IMR-90 (cell line): ENCODE measurements at regions not wholly inside any gene's neighbourhood (a gene's known extent, or its start where the extent isn't known, plus 50 kb on each side); places are given as distances from the start of the nearest gene placed in this dataset.

Experiments
- ATAC-seq: fragments of 200-7000 bp; cut with Tn5 transposase; 2 replicates; pipeline ENCODE4 v1.9.1; 2020; ENCODE audit warnings: low read depth, mild to moderate bottlenecking, moderate library complexity
- BruUV-seq: library from RNA; stranded (reverse); fragments of 400-500 nt; replicated peaks from 2 replicates; lab custom pipeline; 2021; lab: Mats Ljungman, UMichigan
- CTCF ChIA-PET: fragments of 300-600 bp; formaldehyde crosslinking; extraction: SDS; loops from one replicate; lab custom pipeline; 2021; ENCODE audit warnings: antibody characterized with exemption; lab: Yijun Ruan, JAX
- POLR2A ChIA-PET: fragments of 300-600 bp; sonication (Branson Sonifier 250); formaldehyde crosslinking; loops from one replicate; lab custom pipeline; 2022; ENCODE audit warnings: antibody characterized with exemption; ENCODE audit not compliant: unreplicated experiment; lab: Charles Lee
- DNase-seq: peaks from one replicate; pipeline ENCODE4 v3.0.0; 2013
- H2AFZ ChIP-seq: replicated peaks from 2 replicates; pipeline ENCODE3; 2013; ENCODE audit warnings: low read length, mild to moderate bottlenecking; ENCODE audit not compliant: poor library complexity
- H2AK5ac ChIP-seq: 2 replicates; pipeline ENCODE4 v1.6.1; 2013; ENCODE audit warnings: low read depth, low read length, inconsistent platforms
- H2AK9ac ChIP-seq: replicated peaks from 2 replicates; pipeline ENCODE3; 2013; ENCODE audit warnings: mild to moderate bottlenecking, low read depth, low read length, moderate library complexity; ENCODE audit not compliant: poor library complexity
- H2BK120ac ChIP-seq: 2 replicates; pipeline ENCODE4 v1.6.1; 2013; ENCODE audit warnings: low read depth, low read length, inconsistent platforms
- H2BK15ac ChIP-seq: 3 replicates; pipeline ENCODE4 v1.6.1; 2013; ENCODE audit warnings: low read depth, low read length, inconsistent platforms
- H2BK20ac ChIP-seq: 2 replicates; pipeline ENCODE4 v1.6.1; 2013; ENCODE audit warnings: low read depth, mild to moderate bottlenecking, inconsistent platforms, low read length, moderate library complexity
- H2BK5ac ChIP-seq: 2 replicates; pipeline ENCODE4 v1.6.1; 2013; ENCODE audit warnings: mild to moderate bottlenecking, low read depth, low read length, inconsistent platforms; ENCODE audit not compliant: poor library complexity, severe bottlenecking
- H3K14ac ChIP-seq: replicated peaks from 2 replicates; pipeline ENCODE4 v1.6.1; 2013; ENCODE audit warnings: low read depth, low read length, inconsistent platforms
- H3K18ac ChIP-seq: 2 replicates; pipeline ENCODE4 v1.6.1; 2013; ENCODE audit warnings: low read depth, low read length, control low read depth
- H3K23ac ChIP-seq: 2 replicates; pipeline ENCODE4 v1.6.1; 2013; ENCODE audit warnings: low read depth, low read length, inconsistent platforms
- H3K27ac ChIP-seq: 2 replicates; pipeline ENCODE4 v1.5.1; 2013; ENCODE audit warnings: mild to moderate bottlenecking, control low read depth, low read length; ENCODE audit not compliant: insufficient read depth
- H3K27me3 ChIP-seq: 2 replicates; pipeline ENCODE4 v1.6.1; 2013; ENCODE audit warnings: low read length; ENCODE audit not compliant: control insufficient read depth, insufficient read depth
- H3K36me3 ChIP-seq: 2 replicates; pipeline ENCODE4 v1.6.1; 2013; ENCODE audit warnings: low read length, mixed read lengths; ENCODE audit not compliant: control insufficient read depth, insufficient read depth
- H3K4ac ChIP-seq: 2 replicates; pipeline ENCODE4 v1.6.1; 2013; ENCODE audit warnings: low read depth, low read length, inconsistent platforms
- H3K4me1 ChIP-seq: 2 replicates; pipeline ENCODE4 v1.6.1; 2013; ENCODE audit warnings: low read length, mixed read lengths; ENCODE audit not compliant: control insufficient read depth, insufficient read depth
- H3K4me2 ChIP-seq: 2 replicates; pipeline ENCODE4 v1.6.1; 2013; ENCODE audit warnings: low read depth, mild to moderate bottlenecking, control low read depth, low read length, moderate library complexity
- H3K4me3 ChIP-seq: 2 replicates; pipeline ENCODE4 v1.5.1; 2013; ENCODE audit warnings: low read depth, mild to moderate bottlenecking, control low read depth, low read length, moderate library complexity; ENCODE audit not compliant: insufficient read depth
- H3K56ac ChIP-seq: 2 replicates; pipeline ENCODE4 v1.6.1; 2013; ENCODE audit warnings: low read length, inconsistent platforms; ENCODE audit not compliant: insufficient read depth; ENCODE audit errors: extremely low read depth
- H3K79me1 ChIP-seq, 2 experiments: 2 replicates each; pipeline ENCODE4 v1.6.1; 2013; ENCODE audit warnings: low read length in 2 of 2, inconsistent platforms in 1 of 2, low read depth in 1 of 2
- H3K9ac ChIP-seq: 2 replicates; pipeline ENCODE4 v1.6.1; 2013; ENCODE audit warnings: low read depth, low read length, control low read depth
- H3K9me1 ChIP-seq: 2 replicates; pipeline ENCODE4 v1.6.1; 2013; ENCODE audit warnings: low read length, inconsistent platforms; ENCODE audit not compliant: insufficient read depth
- H3K9me3 ChIP-seq: 2 replicates; pipeline ENCODE4 v1.6.1; 2013; ENCODE audit warnings: low read length; ENCODE audit not compliant: control insufficient read depth, insufficient read depth
- H4K20me1 ChIP-seq: 2 replicates; pipeline ENCODE4 v1.6.1; 2013; ENCODE audit warnings: low read length, inconsistent platforms; ENCODE audit not compliant: insufficient read depth
- H4K5ac ChIP-seq: 2 replicates; pipeline ENCODE4 v1.6.1; 2013; ENCODE audit warnings: mild to moderate bottlenecking, low read depth, low read length, control low read depth
- H4K8ac ChIP-seq, 2 experiments: 2 replicates each; pipeline ENCODE4 v1.6.1; 2013; ENCODE audit warnings: low read depth in 2 of 2, low read length in 2 of 2, control low read depth in 1 of 2, inconsistent platforms in 1 of 2
- H4K91ac ChIP-seq: 2 replicates; pipeline ENCODE4 v1.6.1; 2013; ENCODE audit warnings: low read depth, low read length, inconsistent platforms; ENCODE audit not compliant: insufficient read depth
- BHLHE40 ChIP-seq: fragments of 150-350 bp; IDR thresholded peaks from 2 replicates; pipeline ENCODE4 v1.6.1; 2016; ENCODE audit warnings: mild to moderate bottlenecking, low read depth, low read length
- CEBPB ChIP-seq: IDR thresholded peaks from 2 replicates; pipeline ENCODE4 v1.6.1; 2012; ENCODE audit warnings: low read depth, low read length, improper control_type of control experiment
- CHD1 ChIP-seq: IDR thresholded peaks from 2 replicates; pipeline ENCODE4 v1.6.1; 2012; ENCODE audit warnings: low read depth, low read length, improper control_type of control experiment
- FOS ChIP-seq: fragments of 150-350 bp; IDR thresholded peaks from 2 replicates; pipeline ENCODE4 v1.6.1; 2016; ENCODE audit warnings: low read depth, low read length
- MAFK ChIP-seq: IDR thresholded peaks from 2 replicates; pipeline ENCODE4 v1.6.1; 2012; ENCODE audit warnings: low read depth, low read length, improper control_type of control experiment
- MAZ ChIP-seq: IDR thresholded peaks from 2 replicates; pipeline ENCODE4 v1.6.1; 2012; ENCODE audit warnings: low read depth, mild to moderate bottlenecking, low read length, improper control_type of control experiment, moderate library complexity, borderline replicate concordance
- POLR2A ChIP-seq: IDR thresholded peaks from 2 replicates; pipeline ENCODE4 v1.6.1; 2012; ENCODE audit warnings: mild to moderate bottlenecking, low read depth, low read length
- RAD21 ChIP-seq: IDR thresholded peaks from 2 replicates; pipeline ENCODE4 v1.6.1; 2012; ENCODE audit warnings: low read length, improper control_type of control experiment
- RCOR1 ChIP-seq: IDR thresholded peaks from 2 replicates; pipeline ENCODE4 v1.6.1; 2012; ENCODE audit warnings: mild to moderate bottlenecking, low read length, improper control_type of control experiment; ENCODE audit not compliant: insufficient replicate concordance
- RFX5 ChIP-seq: IDR thresholded peaks from 2 replicates; pipeline ENCODE4 v1.8.0; 2012; ENCODE audit warnings: low read depth, mild to moderate bottlenecking, low read length, moderate library complexity
- SMC3 ChIP-seq: fragments of 150-350 bp; IDR thresholded peaks from 2 replicates; pipeline ENCODE4 v1.6.1; 2016; ENCODE audit warnings: low read depth, mild to moderate bottlenecking, antibody characterized with exemption, low read length, moderate library complexity
- USF2 ChIP-seq: fragments of 150-350 bp; IDR thresholded peaks from 2 replicates; pipeline ENCODE4 v1.6.1; 2017; ENCODE audit warnings: mild to moderate bottlenecking, antibody characterized with exemption, low read length, low read depth
- WGBS, 2 experiments: methylation state at CpG; one replicate each; pipeline versions ENCODE4 v1.1.5 to v1.1.7; 2013; ENCODE audit warnings: missing lambda C conversion rate in 2 of 2; ENCODE audit not compliant: insufficient read length in 1 of 2; ENCODE audit errors: extremely low coverage in 2 of 2; 5-methylcytosine and 5-hydroxymethylcytosine counted together
- dilution Hi-C: fragments of 300-500 bp; cut with HindIII; formaldehyde crosslinking; loops from one replicate; pipeline ENCODE4 v1.14.3; 2018; ENCODE audit warnings: low sequenced_read_pairs; ENCODE audit not compliant: unreplicated experiment
- in situ Hi-C: fragments of 300-500 bp; cut with MboI; formaldehyde crosslinking; loops from 3 replicates; pipeline ENCODE4 v1.14.3; 2019; ENCODE audit warnings: low sequenced_read_pairs, inconsistent platforms, mixed read lengths
- intact Hi-C: fragments of 100-400 bp; cut with micrococcal nuclease; formaldehyde crosslinking; loops from 2 replicates; pipeline ENCODE4 v1.10.0; 2022
- TF ChIP-seq, protein P1 (sequence below): fragments of 150-350 bp; IDR thresholded peaks from 2 replicates; pipeline ENCODE4 v1.6.1; 2016; ENCODE audit warnings: low read depth, mild to moderate bottlenecking, low read length, moderate library complexity, borderline replicate concordance

GRCh38 chr7:125197731-125198393 is 268.2 kb upstream of the POT1 start:
- no CpG with 5 or more reads among the region's 6 CpGs for whole genome bisulfite sequencing, 2 experiments

More at GRCh38 chr7:125197731-125198393, 268.2 kb upstream of the POT1 start:
- POLR2A ChIA-PET = no interaction called here
- Histone ChIP-seq H2BK20ac (no peak overlapping the region), H3K9ac (no peak overlapping the region), H3K27me3 (no peaks in the 10 kb centered on the region), H3K9me1 (no peaks in the 10 kb centered on the region), H2BK15ac (no peak overlapping the region), H3K4me3 (no peak overlapping the region), H3K4ac (no peak overlapping the region), H2AFZ (no peak overlapping the region), H4K20me1 (no peaks in the 10 kb centered on the region), H3K14ac (no peak overlapping the region), H4K5ac (no peak overlapping the region), H3K4me2 (no peak overlapping the region), H3K56ac (no peak overlapping the region), H4K91ac (no peak overlapping the region), H3K4me1 (no peaks in the 10 kb centered on the region), H2AK9ac (no peak overlapping the region), H3K18ac (no peak overlapping the region), H3K79me1 (no peaks in the 10 kb centered on the region), H3K23ac (no peak overlapping the region), H2BK5ac (no peak overlapping the region), H3K27ac (no peak overlapping the region), H2BK120ac (no peak overlapping the region), H3K36me3 (no peaks in the 10 kb centered on the region), H4K8ac (no peak overlapping the region), H2AK5ac (no peak overlapping the region), H3K9me3 (no peaks in the 10 kb centered on the region; the same call in 1 of the 2 replicates)
- TF ChIP-seq CHD1 (no peak), RCOR1 (no peak), FOS (no peak), MAFK (no peak), USF2 (no peak), RFX5 (no peak), POLR2A (no peak), RAD21 (no peak), MAZ (no peak), BHLHE40 (no peak), SMC3 (no peak), CEBPB (no peak)
- TF ChIP-seq, protein P1, sequence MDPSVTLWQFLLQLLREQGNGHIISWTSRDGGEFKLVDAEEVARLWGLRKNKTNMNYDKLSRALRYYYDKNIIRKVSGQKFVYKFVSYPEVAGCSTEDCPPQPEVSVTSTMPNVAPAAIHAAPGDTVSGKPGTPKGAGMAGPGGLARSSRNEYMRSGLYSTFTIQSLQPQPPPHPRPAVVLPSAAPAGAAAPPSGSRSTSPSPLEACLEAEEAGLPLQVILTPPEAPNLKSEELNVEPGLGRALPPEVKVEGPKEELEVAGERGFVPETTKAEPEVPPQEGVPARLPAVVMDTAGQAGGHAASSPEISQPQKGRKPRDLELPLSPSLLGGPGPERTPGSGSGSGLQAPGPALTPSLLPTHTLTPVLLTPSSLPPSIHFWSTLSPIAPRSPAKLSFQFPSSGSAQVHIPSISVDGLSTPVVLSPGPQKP = no peak
- intact Hi-C loops = no loop called here
- dilution Hi-C loops = no loop called here
- BruUV-seq = no TSS peak
- ATAC-seq = no peak
- CTCF ChIA-PET = no interaction called here
- DNase-seq = no peak
- in situ Hi-C loops = no loop called here
